H1 (cell line): ENCODE measurements at regions not wholly inside any gene's neighbourhood (a gene's known extent, or its start where the extent isn't known, plus 50 kb on each side); places are given as distances from the start of the nearest gene placed in this dataset.

Experiments
- CTCF ChIA-PET: fragments of 300-600 bp; sonication (Branson Sonifier 250); formaldehyde crosslinking; loops from one replicate; lab custom pipeline; 2021; ENCODE audit not compliant: partially characterized antibody; lab: Charles Lee
- POLR2A ChIA-PET: fragments of 300-600 bp; sonication (Branson Sonifier 250); formaldehyde crosslinking; loops from one replicate; lab custom pipeline; 2021; ENCODE audit warnings: inconsistent platforms; ENCODE audit not compliant: partially characterized antibody; lab: Charles Lee
- DNase-seq, 2 experiments: peaks; one replicate each; pipeline versions ENCODE4 v3.0.0 to v3.0.0-alpha.2; 2010 to 2022; ENCODE audit warnings: low spot score in 2 of 2, low read depth in 1 of 2, mixed read lengths in 1 of 2
- FAIRE-seq: peaks from 2 replicates; lab custom pipeline; 2011; peaks lifted over from hg19 to GRCh38; lab: Jason Lieb, UNC
- H2AFZ ChIP-seq: 2 replicates; pipeline ENCODE4 v1.8.1; 2012; ENCODE audit warnings: low read length, inconsistent platforms
- H2AK5ac ChIP-seq: 2 replicates; pipeline ENCODE4 v1.6.1; 2013; ENCODE audit warnings: low read depth, low read length
- H2BK120ac ChIP-seq: replicated peaks from 2 replicates; pipeline ENCODE3; 2013; ENCODE audit warnings: low read depth, low read length, inconsistent platforms
- H2BK12ac ChIP-seq: 2 replicates; pipeline ENCODE4 v1.6.1; 2013; ENCODE audit warnings: low read depth, low read length
- H2BK15ac ChIP-seq: 2 replicates; pipeline ENCODE4 v1.6.1; 2013; ENCODE audit warnings: low read length
- H2BK20ac ChIP-seq: 2 replicates; pipeline ENCODE4 v1.6.1; 2013; ENCODE audit warnings: low read length
- H2BK5ac ChIP-seq: 2 replicates; pipeline ENCODE4 v1.6.1; 2013; ENCODE audit warnings: low read depth, low read length
- H3K14ac ChIP-seq: 2 replicates; pipeline ENCODE4 v1.6.1; 2013; ENCODE audit warnings: inconsistent platforms; ENCODE audit not compliant: insufficient read length
- H3K18ac ChIP-seq: 2 replicates; pipeline ENCODE4 v1.6.1; 2013; ENCODE audit warnings: low read length; ENCODE audit errors: extremely low read depth
- H3K23ac ChIP-seq: 2 replicates; pipeline ENCODE4 v1.6.1; 2013; ENCODE audit warnings: inconsistent platforms; ENCODE audit not compliant: insufficient read length
- H3K23me2 ChIP-seq: 2 replicates; pipeline ENCODE4 v1.6.1; 2013; ENCODE audit warnings: low read depth, low read length
- H3K27ac ChIP-seq: 2 replicates; pipeline ENCODE4 v1.6.1; 2011; ENCODE audit warnings: low read depth, low read length, inconsistent platforms
- H3K27me3 ChIP-seq, 4 experiments: replicated peaks in 1 of 4; 1 replicate in 1 of 4; 2 replicates in 3 of 4; pipeline versions ENCODE4 v1.6.1 to v1.8.1; 2011 to 2013; ENCODE audit warnings: low read length in 3 of 4, mild to moderate bottlenecking in 3 of 4, inconsistent platforms in 2 of 4, mixed read lengths in 2 of 4, moderate library complexity in 1 of 4; ENCODE audit not compliant: control insufficient read depth in 3 of 4, insufficient read depth in 3 of 4; ENCODE audit errors: extremely low read depth in 1 of 4
- H3K36me3 ChIP-seq, 4 experiments: 2 replicates each; pipeline versions ENCODE4 v1.6.1 to v1.8.1; 2011 to 2013; ENCODE audit warnings: mild to moderate bottlenecking in 4 of 4, low read length in 3 of 4, moderate library complexity in 2 of 4, control low read depth in 1 of 4, inconsistent platforms in 1 of 4; ENCODE audit not compliant: insufficient read depth in 4 of 4, control insufficient read depth in 2 of 4
- H3K4ac ChIP-seq: replicated peaks from 2 replicates; pipeline ENCODE3; 2013; ENCODE audit warnings: low read length, low read depth, mixed read lengths, inconsistent platforms; ENCODE audit not compliant: insufficient read length
- H3K4me1 ChIP-seq, 4 experiments: replicated peaks in 1 of 4; 1 replicate in 1 of 4; 2 replicates in 3 of 4; pipeline versions ENCODE4 v1.6.1 to v1.8.1; 2011 to 2013; ENCODE audit warnings: low read length in 3 of 4, inconsistent platforms in 2 of 4, mixed read lengths in 1 of 4; ENCODE audit not compliant: insufficient read depth in 4 of 4, control insufficient read depth in 3 of 4
- H3K4me2 ChIP-seq, 2 experiments: 2 replicates each; pipeline versions ENCODE4 v1.6.1 to v1.8.1; 2011 to 2013; ENCODE audit warnings: low read depth in 2 of 2, low read length in 2 of 2, control low read depth in 1 of 2, inconsistent platforms in 1 of 2, mild to moderate bottlenecking in 1 of 2; ENCODE audit not compliant: insufficient read depth in 1 of 2
- H3K4me3 ChIP-seq, 4 experiments: fragments of 200-600, 300-600 bp in 1 of 4; sonication (generic), shearing (Covaris generic), sonication (Bioruptor Twin) in 1 of 4; 2 replicates each; pipeline versions ENCODE4 v1.5.1 to v1.8.1; 2011 to 2016; ENCODE audit warnings: low read length in 4 of 4, low read depth in 3 of 4, control low read depth in 2 of 4, inconsistent platforms in 2 of 4, mild to moderate bottlenecking in 2 of 4, mixed read lengths in 1 of 4, moderate library complexity in 1 of 4; ENCODE audit not compliant: insufficient read depth in 2 of 4; ENCODE audit errors: extremely low read depth in 1 of 4
- H3K56ac ChIP-seq: replicated peaks from 2 replicates; pipeline ENCODE3; 2013; ENCODE audit warnings: low read depth, mild to moderate bottlenecking, mixed read lengths, low read length, inconsistent platforms; ENCODE audit not compliant: insufficient read length
- H3K79me1 ChIP-seq: 2 replicates; pipeline ENCODE4 v1.6.1; 2013; ENCODE audit warnings: low read depth, low read length, control low read depth
- H3K79me2 ChIP-seq, 2 experiments: 2 replicates each; pipeline versions ENCODE4 v1.6.1 to v1.8.1; 2012 to 2013; ENCODE audit warnings: low read length in 2 of 2, mild to moderate bottlenecking in 2 of 2, inconsistent platforms in 1 of 2; ENCODE audit not compliant: insufficient read depth in 2 of 2, control insufficient read depth in 1 of 2
- H3K9ac ChIP-seq, 4 experiments: replicated peaks in 1 of 4; 1 replicate in 1 of 4; 2 replicates in 3 of 4; pipeline versions ENCODE4 v1.6.1 to v1.8.1; 2011 to 2013; ENCODE audit warnings: low read depth in 3 of 4, low read length in 3 of 4, control low read depth in 2 of 4, mild to moderate bottlenecking in 2 of 4, moderate library complexity in 2 of 4, inconsistent platforms in 1 of 4; ENCODE audit errors: extremely low read depth in 1 of 4
- H3K9me3 ChIP-seq, 2 experiments: 2 replicates each; pipeline versions ENCODE4 v1.6.1 to v1.8.1; 2012 to 2013; ENCODE audit warnings: mild to moderate bottlenecking in 2 of 2, moderate library complexity in 2 of 2, control low read depth in 1 of 2, inconsistent platforms in 1 of 2, low read depth in 1 of 2, low read length in 1 of 2, mixed read lengths in 1 of 2; ENCODE audit not compliant: insufficient read depth in 2 of 2
- H4K20me1 ChIP-seq, 2 experiments: replicated peaks in 1 of 2; 2 replicates each; pipeline versions ENCODE3 to v1.8.1; 2011 to 2013; ENCODE audit warnings: inconsistent platforms in 2 of 2, low read length in 2 of 2, mild to moderate bottlenecking in 1 of 2; ENCODE audit not compliant: insufficient read depth in 2 of 2, control insufficient read depth in 1 of 2
- H4K5ac ChIP-seq: 2 replicates; pipeline ENCODE4 v1.6.1; 2013; ENCODE audit warnings: low read length, low read depth, mixed read lengths, inconsistent platforms; ENCODE audit not compliant: insufficient read length
- H4K8ac ChIP-seq: 2 replicates; pipeline ENCODE4 v1.8.0; 2013; ENCODE audit warnings: mild to moderate bottlenecking, moderate library complexity, low read length, inconsistent platforms; ENCODE audit not compliant: insufficient read depth; ENCODE audit errors: extremely low read depth
- H4K91ac ChIP-seq: replicated peaks from 2 replicates; pipeline ENCODE3; 2013; ENCODE audit warnings: low read length, mixed read lengths, inconsistent platforms; ENCODE audit not compliant: insufficient read length
- ASH2L ChIP-seq: fragments of 200-600, 300-600 bp; sonication (generic); IDR thresholded peaks from one replicate; pipeline ENCODE4 v1.7.1; 2017; ENCODE audit warnings: low read length
- CHD1 ChIP-seq: IDR thresholded peaks from 2 replicates; pipeline ENCODE4 v1.6.1; 2012; ENCODE audit warnings: low read depth, low read length, improper control_type of control experiment
- CHD2 ChIP-seq: IDR thresholded peaks from 2 replicates; pipeline ENCODE4 v1.6.1; 2012; ENCODE audit warnings: low read length, improper control_type of control experiment
- CREB1 ChIP-seq: IDR thresholded peaks from 2 replicates; pipeline ENCODE4 v1.6.1; 2012; ENCODE audit warnings: inconsistent platforms
- FOSL1 ChIP-seq: IDR thresholded peaks from 2 replicates; pipeline ENCODE4 v1.6.1; 2011; ENCODE audit warnings: mild to moderate bottlenecking, low read depth, low read length, moderate library complexity; ENCODE audit not compliant: insufficient read depth
- GTF2F1 ChIP-seq: IDR thresholded peaks from 2 replicates; pipeline ENCODE4 v1.6.1; 2012; ENCODE audit warnings: low read depth, low read length, improper control_type of control experiment, borderline replicate concordance
- HDAC2 ChIP-seq, 2 experiments: fragments of 300-600 bp in 1 of 2; sonication (generic) in 1 of 2; IDR thresholded peaks; 2 replicates each; pipeline ENCODE4 v1.6.1; 2011 to 2012; ENCODE audit warnings: low read depth in 2 of 2, low read length in 2 of 2, mild to moderate bottlenecking in 2 of 2, moderate library complexity in 2 of 2, borderline replicate concordance in 1 of 2, inconsistent platforms in 1 of 2
- JUN ChIP-seq: IDR thresholded peaks from 2 replicates; pipeline ENCODE4 v1.6.1; 2011; ENCODE audit warnings: low read depth, mild to moderate bottlenecking, improper control_type of control experiment, low read length
- PHF8 ChIP-seq: fragments of 200-600 bp; sonication (generic); conservative IDR thresholded peaks from 2 replicates; pipeline ENCODE4 v1.7.1; 2012; ENCODE audit warnings: low read depth, mild to moderate bottlenecking, inconsistent platforms, low read length, moderate library complexity
- POLR2A ChIP-seq, 2 experiments: IDR thresholded peaks; 1 replicate in 1 of 2; 2 replicates in 1 of 2; pipeline ENCODE4 v1.6.1; 2011; ENCODE audit warnings: low read depth in 2 of 2, low read length in 2 of 2, mild to moderate bottlenecking in 2 of 2; ENCODE audit errors: control extremely low read depth in 1 of 2
- POU5F1 ChIP-seq: IDR thresholded peaks from 2 replicates; pipeline ENCODE4 v1.6.1; 2011; ENCODE audit warnings: low read depth, mild to moderate bottlenecking, low read length, moderate library complexity
- RNF2 ChIP-seq: fragments of 200-900, 300-1000 bp; sonication (generic); IDR thresholded peaks from 2 replicates; pipeline ENCODE4 v1.7.1; 2016; ENCODE audit warnings: borderline replicate concordance, low read depth, mild to moderate bottlenecking, antibody characterized with exemption, low read length; ENCODE audit not compliant: poor library complexity, severe bottlenecking; ENCODE audit errors: missing control alignments
- SUZ12 ChIP-seq: fragments of 200-600 bp; sonication (generic); IDR thresholded peaks from 2 replicates; pipeline ENCODE4 v1.6.1; 2012; ENCODE audit warnings: mild to moderate bottlenecking, inconsistent platforms, low read length, moderate library complexity, mixed read lengths
- ZNF274 ChIP-seq: IDR thresholded peaks from 2 replicates; pipeline ENCODE4 v1.7.0; 2012; ENCODE audit warnings: low read length, borderline replicate concordance; ENCODE audit errors: extremely low read depth
- WGBS, 2 experiments: shearing (Covaris generic) in 1 of 2; methylation state at CpG; one replicate each; pipeline versions ENCODE4 v1.1.6 to v1.1.7; 2013 to 2015; ENCODE audit warnings: low lambda C conversion rate in 2 of 2, mixed read lengths in 2 of 2, inconsistent platforms in 1 of 2, low coverage in 1 of 2, missing lambda C conversion rate in 1 of 2; ENCODE audit not compliant: insufficient replicate concordance in 2 of 2, insufficient coverage in 1 of 2, insufficient read length in 1 of 2; ENCODE audit errors: extremely low coverage in 1 of 2, missing lambda C conversion rate in 1 of 2; 5-methylcytosine and 5-hydroxymethylcytosine counted together
- TF ChIP-seq, protein P1 (sequence below): IDR thresholded peaks from 2 replicates; pipeline ENCODE4 v1.6.1; 2011; ENCODE audit warnings: low read depth, mild to moderate bottlenecking, low read length; ENCODE audit not compliant: insufficient read depth

DNA sequence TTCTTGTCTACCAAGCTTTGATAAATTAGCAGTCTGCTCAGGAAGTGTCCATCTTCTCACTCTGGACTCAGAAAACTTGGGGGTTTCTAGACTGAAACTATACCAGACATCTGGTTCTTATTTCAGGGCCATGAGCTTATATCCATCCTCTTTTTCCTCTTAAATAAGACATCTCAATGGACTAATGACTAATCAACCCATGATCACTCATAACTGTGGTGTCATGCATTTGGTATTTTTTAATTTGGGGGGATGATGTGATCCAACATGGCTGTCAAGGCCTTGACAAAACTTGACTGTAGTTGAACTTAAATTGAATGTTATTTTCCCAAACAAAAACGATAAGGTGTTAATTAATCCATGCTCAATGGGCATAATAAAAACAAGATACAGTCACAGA, 87.8 kb downstream of the GPRASP3 start:
- no peak overlapping the region for H4K91ac ChIP-seq
- TF ChIP-seq CREB1 (no peak), JUN (no peak), HDAC2 (IDR thresholded peaks at IDR 0.05; ENCODE audit: borderline replicate concordance in 1 of 2, low read depth in 2 of 2, low read length in 2 of 2) (no peak), CHD2 (no peak), ASH2L (no peak), POLR2A (IDR thresholded peaks at IDR 0.05; ENCODE audit: control extremely low read depth in 1 of 2, low read depth in 2 of 2, low read length in 2 of 2) (no peak), FOSL1 (no peak), RNF2 (no peak), CHD1 (no peak), GTF2F1 (no peak), SUZ12 (no peak), PHF8 (no peak), POU5F1 (no peak), ZNF274 (no peak)
- TF ChIP-seq, protein P1, sequence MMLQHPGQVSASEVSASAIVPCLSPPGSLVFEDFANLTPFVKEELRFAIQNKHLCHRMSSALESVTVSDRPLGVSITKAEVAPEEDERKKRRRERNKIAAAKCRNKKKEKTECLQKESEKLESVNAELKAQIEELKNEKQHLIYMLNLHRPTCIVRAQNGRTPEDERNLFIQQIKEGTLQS, result no peak

More for the DNA sequence above, 87.8 kb downstream of the GPRASP3 start:
- no peaks in the 10 kb centered on the region for H3K36me3 ChIP-seq
- H2BK120ac ChIP-seq, result no peak overlapping the region
- H3K23me2 ChIP-seq, result no peaks in the 10 kb centered on the region
- H3K9ac ChIP-seq, result no peak overlapping the region
- H3K27me3 ChIP-seq, result no peaks in the 10 kb centered on the region
- H2BK5ac ChIP-seq, result no peak overlapping the region
- H4K5ac ChIP-seq, result no peak overlapping the region
- H2BK20ac ChIP-seq, result no peak overlapping the region
- H3K14ac ChIP-seq, result no peak overlapping the region
- H3K56ac ChIP-seq, result no peak overlapping the region
- WGBS, 2 experiments, result 85% methylated on average over 1 of the region's 1 CpG; no CpG with 5 or more reads in 1 of the 2 experiments
- H2BK12ac ChIP-seq, result no peak overlapping the region
- CTCF ChIA-PET, result interaction anchor here (1.3 kb wide), 1 partner anchor 10 kb away, joined by 3 read pairs; no protein-coding TSS in a partner anchor
- H2AK5ac ChIP-seq, result no peak overlapping the region
- POLR2A ChIA-PET, result interaction anchor here (1.5 kb wide), 1 partner anchor 9 kb away, joined by 3 read pairs; no protein-coding TSS in a partner anchor
- H3K4me3 ChIP-seq, result no peak overlapping the region
- FAIRE-seq (no peak), DNase-seq (no peak)
- H2BK15ac ChIP-seq, result no peak overlapping the region
- H3K79me1 ChIP-seq, result no peaks in the 10 kb centered on the region
- no peaks in the 10 kb centered on the region for H3K9me3 ChIP-seq
- H3K18ac ChIP-seq, result no peak overlapping the region
- no peaks in the 10 kb centered on the region for H4K20me1 ChIP-seq
- H4K8ac ChIP-seq, result no peak overlapping the region
- H2AFZ ChIP-seq, result no peak overlapping the region
- no peak overlapping the region for H3K27ac ChIP-seq
- no peaks in the 10 kb centered on the region for H3K79me2 ChIP-seq
- no peak overlapping the region for H3K23ac ChIP-seq
- H3K4me2 ChIP-seq, result no peak overlapping the region
- H3K4me1 ChIP-seq, result no peaks in the 10 kb centered on the region
- H3K4ac ChIP-seq, result no peak overlapping the region
